HepG2 (cell line): ENCODE measurements at regions not wholly inside any gene's neighbourhood (a gene's known extent, or its start where the extent isn't known, plus 50 kb on each side); places are given as distances from the start of the nearest gene placed in this dataset.

Source experiments
- ATAC-seq: fragments of 200-7000 bp; cut with Tn5 transposase; 3 replicates; pipeline ENCODE4 v1.9.1; 2020; ENCODE audit warnings: mild to moderate bottlenecking, moderate library complexity
- BruUV-seq: library from RNA; stranded (reverse); fragments of 400-500 nt; replicated peaks from 2 replicates; lab custom pipeline; 2021; lab: Mats Ljungman, UMichigan
- CTCF ChIA-PET: fragments of 300-600 bp; formaldehyde crosslinking; extraction: SDS; loops from one replicate; lab custom pipeline; 2021; ENCODE audit warnings: low total read pairs, inconsistent platforms, low intra/inter-chr PET ratio; lab: Yijun Ruan, JAX
- POLR2A ChIA-PET: fragments of 350-600 bp; sonication (Branson Sonifier 250); formaldehyde crosslinking; loops from one replicate; lab custom pipeline; 2020; ENCODE audit warnings: antibody characterized with exemption, inconsistent platforms; lab: Yijun Ruan, JAX
- DNase-seq: peaks from one replicate; pipeline ENCODE4 v3.0.0-alpha.2; 2015; ENCODE audit warnings: low spot score
- FAIRE-seq: peaks from 3 replicates; lab custom pipeline; 2011; peaks lifted over from hg19 to GRCh38; lab: Jason Lieb, UNC
- H2AFZ ChIP-seq: one replicate; pipeline ENCODE4 v1.6.1; 2011; ENCODE audit warnings: low read length, inconsistent platforms
- H3K27ac ChIP-seq: fragments of 300-600 bp; 3 replicates; pipeline ENCODE4 v1.8.0; 2011; ENCODE audit warnings: mixed run types, mild to moderate bottlenecking, mixed read lengths, low read length, inconsistent platforms; ENCODE audit not compliant: insufficient read depth; ENCODE audit errors: extremely low read length
- H3K27me3 ChIP-seq, 2 experiments: fragments of 200-600 bp in 1 of 2; 2 replicates in 1 of 2; 3 replicates in 1 of 2; pipeline versions ENCODE4 v1.6.0 to v1.8.0; 2011; ENCODE audit warnings: low read length in 2 of 2, mild to moderate bottlenecking in 2 of 2, moderate library complexity in 2 of 2, inconsistent platforms in 1 of 2; ENCODE audit not compliant: insufficient read depth in 2 of 2, control insufficient read depth in 1 of 2
- H3K36me3 ChIP-seq, 2 experiments: fragments of 200-600 bp in 1 of 2; replicated peaks in 1 of 2; 2 replicates in 1 of 2; 3 replicates in 1 of 2; pipeline versions ENCODE4 v1.5.1 to v1.8.0; 2011; ENCODE audit warnings: low read length in 2 of 2, inconsistent platforms in 1 of 2; ENCODE audit not compliant: insufficient read depth in 2 of 2, control insufficient read depth in 1 of 2
- H3K4me1 ChIP-seq: 2 replicates; pipeline ENCODE4 v1.5.1; 2012; ENCODE audit warnings: low read length, inconsistent platforms; ENCODE audit not compliant: insufficient read depth
- H3K4me2 ChIP-seq: 2 replicates; pipeline ENCODE4 v1.6.0; 2011; ENCODE audit warnings: low read depth, low read length, inconsistent platforms
- H3K4me3 ChIP-seq, 3 experiments: fragments of 200-600 bp in 1 of 3; sonication (generic), shearing (Covaris generic) in 1 of 3; replicated peaks in 1 of 3; 2 replicates each; pipeline ENCODE4 v1.5.1; 2011 to 2016; ENCODE audit warnings: low read length in 3 of 3, inconsistent platforms in 2 of 3, low read depth in 2 of 3, mild to moderate bottlenecking in 2 of 3, control low read depth in 1 of 3, mixed read lengths in 1 of 3; ENCODE audit not compliant: insufficient read depth in 1 of 3
- H3K79me2 ChIP-seq: one replicate; pipeline ENCODE4 v1.6.1; 2011; ENCODE audit warnings: low read length, inconsistent platforms; ENCODE audit not compliant: insufficient read depth
- H3K9ac ChIP-seq: 2 replicates; pipeline ENCODE4 v1.6.0; 2011; ENCODE audit warnings: mild to moderate bottlenecking, low read depth, low read length, inconsistent platforms; ENCODE audit not compliant: insufficient read depth
- H3K9me3 ChIP-seq: 2 replicates; pipeline ENCODE4 v1.5.1; 2012; ENCODE audit warnings: mild to moderate bottlenecking, low read length
- H4K20me1 ChIP-seq: 2 replicates; pipeline ENCODE4 v1.6.0; 2011; ENCODE audit warnings: inconsistent platforms, mild to moderate bottlenecking, low read length, moderate library complexity; ENCODE audit not compliant: insufficient read depth
- ATF4 ChIP-seq, 2 experiments: fragments of 450-650 bp in 1 of 2; sonication (generic) in 1 of 2; formaldehyde crosslinking; IDR thresholded peaks; 2 replicates each; pipeline versions ENCODE4 v1.5.0 to v1.8.0; 2020 to 2022; ENCODE audit warnings: mild to moderate bottlenecking in 1 of 2, missing genetic modification reagents in 1 of 2
- BCL6 ChIP-seq: IDR thresholded peaks from 2 replicates; pipeline ENCODE4 v1.6.1; 2016; ENCODE audit warnings: missing genetic modification reagents, missing compliant biosample characterization
- DDIT3 ChIP-seq: sonication (generic); formaldehyde crosslinking; IDR thresholded peaks from 2 replicates; pipeline ENCODE4 v1.4.0; 2020; ENCODE audit warnings: mild to moderate bottlenecking, missing genetic modification reagents
- GMEB2 ChIP-seq: IDR thresholded peaks from 2 replicates; pipeline ENCODE4 v1.6.1; 2016; ENCODE audit warnings: missing biosample characterization, missing genetic modification reagents, low read depth
- JUND ChIP-seq: sonication (generic); formaldehyde crosslinking; IDR thresholded peaks from 2 replicates; pipeline ENCODE4 v1.8.0; 2022; ENCODE audit warnings: mild to moderate bottlenecking, missing genetic modification reagents
- MAFF ChIP-seq: IDR thresholded peaks from 2 replicates; pipeline ENCODE4 v1.6.1; 2011; ENCODE audit warnings: low read depth, low read length, improper control_type of control experiment
- MAFK ChIP-seq, 2 experiments: IDR thresholded peaks in 1 of 2; conservative IDR thresholded peaks in 1 of 2; 2 replicates each; pipeline ENCODE4 v1.6.1; 2011; ENCODE audit warnings: improper control_type of control experiment in 2 of 2, low read length in 2 of 2
- SMARCE1 ChIP-seq: fragments of 450-650 bp; IDR thresholded peaks from 2 replicates; pipeline ENCODE4 v1.6.1; 2017; ENCODE audit warnings: borderline replicate concordance
- ZBTB34 ChIP-seq: sonication (generic); formaldehyde crosslinking; IDR thresholded peaks from 2 replicates; pipeline ENCODE4 v1.8.0; 2022; ENCODE audit warnings: mild to moderate bottlenecking, missing genetic modification reagents
- ZMYM3 ChIP-seq: sonication (generic); formaldehyde crosslinking; IDR thresholded peaks from 2 replicates; pipeline ENCODE4 v1.5.1; 2020; ENCODE audit warnings: mild to moderate bottlenecking, missing genetic modification reagents
- ZNF251 ChIP-seq: sonication (generic); formaldehyde crosslinking; IDR thresholded peaks from 2 replicates; pipeline ENCODE4 v1.9.0; 2021; ENCODE audit warnings: mild to moderate bottlenecking, missing genetic modification reagents
- ZNF3 ChIP-seq: IDR thresholded peaks from 2 replicates; pipeline ENCODE4 v1.7.0; 2017; ENCODE audit warnings: inconsistent platforms
- ZNF501 ChIP-seq: sonication (generic); formaldehyde crosslinking; IDR thresholded peaks from 2 replicates; pipeline ENCODE4 v1.5.1; 2020; ENCODE audit warnings: mild to moderate bottlenecking, moderate library complexity, missing genetic modification reagents
- WGBS: methylation state at CpG from one replicate; pipeline ENCODE4 v1.1.6; 2017; ENCODE audit warnings: low lambda C conversion rate; 5-methylcytosine and 5-hydroxymethylcytosine counted together
- in situ Hi-C: cut with HindIII; loops from 2 replicates; pipeline ENCODE4 v1.10.0; 2017; ENCODE audit warnings: low pct_unique_long_range_greater_than_20kb; ENCODE audit not compliant: extremely low pct_ligation_motif_present
- intact Hi-C: fragments of 100-400 bp; cut with micrococcal nuclease; formaldehyde crosslinking; loops from one replicate; pipeline ENCODE4 v1.10.0; 2022; ENCODE audit not compliant: unreplicated experiment

- Histone ChIP-seq H3K27ac (no peak overlapping the region), H3K9ac (no peak overlapping the region), H4K20me1 (no peaks in the 10 kb centered on the region), H3K36me3 (no peaks in the 10 kb centered on the region), H3K4me1 (no peaks in the 10 kb centered on the region), H3K4me3 (no peak overlapping the region), H3K9me3 (peaks cover 11% of the 10 kb centered on the region), H3K27me3 (no peaks in the 10 kb centered on the region), H2AFZ (no peak overlapping the region), H3K79me2 (no peaks in the 10 kb centered on the region), H3K4me2 (no peak overlapping the region)
- DNase-seq (no peak), ATAC-seq (no peak), FAIRE-seq (no peak)
- POLR2A ChIA-PET = no interaction called here
- 3% methylated on average over 2 of the region's 2 CpGs for WGBS
- CTCF ChIA-PET = no interaction called here
- in situ Hi-C loops (no loop called here), intact Hi-C loops (no loop called here)
- TF ChIP-seq ZNF251 (CRISPR knock-in tag) = no peak
- peak in 1 of 2 experiments; percentile 59; a peak in 2 of 4 replicates for TF ChIP-seq MAFK (conservative IDR thresholded peaks at IDR 0.05 in 1 of 2, IDR thresholded peaks at IDR 0.05 in 1 of 2; ENCODE audit: low read length in 2 of 2)
- TF ChIP-seq MAFF = peak; percentile 12; the same call in 1 of the 2 replicates
- TF ChIP-seq SMARCE1 = no peak
- no TSS peak for BruUV-seq
These were observed 393.7 kb upstream of the TMEM132C start for GRCh38 chr12:127873306-127873705.

GRCh38 chr12:127881371-127882140 lies 385.4 kb upstream of the TMEM132C start:
- no peak overlapping the region for H3K4me3 ChIP-seq
- no peaks in the 10 kb centered on the region for H3K79me2 ChIP-seq
- no peak for DNase-seq
- H2AFZ ChIP-seq = no peak overlapping the region
- in situ Hi-C loops (no loop called here), intact Hi-C loops (no loop called here)
- no TSS peak for BruUV-seq
- no peaks in the 10 kb centered on the region for H3K36me3 ChIP-seq
- CTCF ChIA-PET = no interaction called here
- H3K9ac ChIP-seq = no peak overlapping the region
- H3K4me1 ChIP-seq = no peaks in the 10 kb centered on the region
- H3K9me3 ChIP-seq = peaks cover 60% of the 10 kb centered on the region
- no peaks in the 10 kb centered on the region for H3K27me3 ChIP-seq
- H4K20me1 ChIP-seq = no peaks in the 10 kb centered on the region
- POLR2A ChIA-PET = no interaction called here
- no peak overlapping the region for H3K4me2 ChIP-seq
- no peak for ATAC-seq
- WGBS = 13% methylated on average over 3 of the region's 3 CpGs
- FAIRE-seq = no peak
- H3K27ac ChIP-seq = no peak overlapping the region
- no peak for TF ChIP-seq ZNF501 (CRISPR knock-in tag)
- TF ChIP-seq ZBTB34 (CRISPR knock-in tag) = no peak
- no peak for TF ChIP-seq DDIT3 (CRISPR knock-in tag)
- TF ChIP-seq ATF4 (CRISPR knock-in tag; IDR thresholded peaks at IDR 0.05) = no peak
- TF ChIP-seq JUND (CRISPR knock-in tag) = no peak
- TF ChIP-seq ZNF3 = no peak
- no peak for TF ChIP-seq BCL6 (CRISPR knock-in tag)
- TF ChIP-seq ZMYM3 (CRISPR knock-in tag) = no peak
- TF ChIP-seq GMEB2 = no peak
